HepG2 (cell line): ENCODE measurements at regions not wholly inside any gene's neighbourhood (a gene's known extent, or its start where the extent isn't known, plus 50 kb on each side); places are given as distances from the start of the nearest gene placed in this dataset.

Experiments used
- ATAC-seq: fragments of 200-7000 bp; cut with Tn5 transposase; 3 replicates; pipeline ENCODE4 v1.9.1; 2020; ENCODE audit warnings: mild to moderate bottlenecking, moderate library complexity
- BruUV-seq: library from RNA; stranded (reverse); fragments of 400-500 nt; replicated peaks from 2 replicates; lab custom pipeline; 2021; lab: Mats Ljungman, UMichigan
- CTCF ChIA-PET: fragments of 300-600 bp; formaldehyde crosslinking; extraction: SDS; loops from one replicate; lab custom pipeline; 2021; ENCODE audit warnings: low total read pairs, inconsistent platforms, low intra/inter-chr PET ratio; lab: Yijun Ruan, JAX
- POLR2A ChIA-PET: fragments of 350-600 bp; sonication (Branson Sonifier 250); formaldehyde crosslinking; loops from one replicate; lab custom pipeline; 2020; ENCODE audit warnings: antibody characterized with exemption, inconsistent platforms; lab: Yijun Ruan, JAX
- DNase-seq: peaks from one replicate; pipeline ENCODE4 v3.0.0-alpha.2; 2015; ENCODE audit warnings: low spot score
- FAIRE-seq: peaks from 3 replicates; lab custom pipeline; 2011; peaks lifted over from hg19 to GRCh38; lab: Jason Lieb, UNC
- H2AFZ ChIP-seq: one replicate; pipeline ENCODE4 v1.6.1; 2011; ENCODE audit warnings: low read length, inconsistent platforms
- H3K27ac ChIP-seq: fragments of 300-600 bp; 3 replicates; pipeline ENCODE4 v1.8.0; 2011; ENCODE audit warnings: mixed run types, mild to moderate bottlenecking, mixed read lengths, low read length, inconsistent platforms; ENCODE audit not compliant: insufficient read depth; ENCODE audit errors: extremely low read length
- H3K27me3 ChIP-seq, 2 experiments: fragments of 200-600 bp in 1 of 2; 2 replicates in 1 of 2; 3 replicates in 1 of 2; pipeline versions ENCODE4 v1.6.0 to v1.8.0; 2011; ENCODE audit warnings: low read length in 2 of 2, mild to moderate bottlenecking in 2 of 2, moderate library complexity in 2 of 2, inconsistent platforms in 1 of 2; ENCODE audit not compliant: insufficient read depth in 2 of 2, control insufficient read depth in 1 of 2
- H3K36me3 ChIP-seq, 2 experiments: fragments of 200-600 bp in 1 of 2; replicated peaks in 1 of 2; 2 replicates in 1 of 2; 3 replicates in 1 of 2; pipeline versions ENCODE4 v1.5.1 to v1.8.0; 2011; ENCODE audit warnings: low read length in 2 of 2, inconsistent platforms in 1 of 2; ENCODE audit not compliant: insufficient read depth in 2 of 2, control insufficient read depth in 1 of 2
- H3K4me1 ChIP-seq: 2 replicates; pipeline ENCODE4 v1.5.1; 2012; ENCODE audit warnings: low read length, inconsistent platforms; ENCODE audit not compliant: insufficient read depth
- H3K4me2 ChIP-seq: 2 replicates; pipeline ENCODE4 v1.6.0; 2011; ENCODE audit warnings: low read depth, low read length, inconsistent platforms
- H3K4me3 ChIP-seq, 3 experiments: fragments of 200-600 bp in 1 of 3; sonication (generic), shearing (Covaris generic) in 1 of 3; replicated peaks in 1 of 3; 2 replicates each; pipeline ENCODE4 v1.5.1; 2011 to 2016; ENCODE audit warnings: low read length in 3 of 3, inconsistent platforms in 2 of 3, low read depth in 2 of 3, mild to moderate bottlenecking in 2 of 3, control low read depth in 1 of 3, mixed read lengths in 1 of 3; ENCODE audit not compliant: insufficient read depth in 1 of 3
- H3K79me2 ChIP-seq: one replicate; pipeline ENCODE4 v1.6.1; 2011; ENCODE audit warnings: low read length, inconsistent platforms; ENCODE audit not compliant: insufficient read depth
- H3K9ac ChIP-seq: 2 replicates; pipeline ENCODE4 v1.6.0; 2011; ENCODE audit warnings: mild to moderate bottlenecking, low read depth, low read length, inconsistent platforms; ENCODE audit not compliant: insufficient read depth
- H3K9me3 ChIP-seq: 2 replicates; pipeline ENCODE4 v1.5.1; 2012; ENCODE audit warnings: mild to moderate bottlenecking, low read length
- H4K20me1 ChIP-seq: 2 replicates; pipeline ENCODE4 v1.6.0; 2011; ENCODE audit warnings: inconsistent platforms, mild to moderate bottlenecking, low read length, moderate library complexity; ENCODE audit not compliant: insufficient read depth
- HDAC1 ChIP-seq: sonication (generic); formaldehyde crosslinking; IDR thresholded peaks from 2 replicates; pipeline ENCODE4 v1.5.1; 2020; ENCODE audit warnings: mild to moderate bottlenecking, missing genetic modification reagents
- HMGA1 ChIP-seq: sonication (generic); formaldehyde crosslinking; conservative IDR thresholded peaks from 2 replicates; pipeline ENCODE4 v1.4.0; 2020; ENCODE audit warnings: missing genetic modification reagents
- MTF1 ChIP-seq: sonication (generic); formaldehyde crosslinking; IDR thresholded peaks from 2 replicates; pipeline ENCODE4 v1.5.0; 2020; ENCODE audit warnings: missing genetic modification reagents
- RBM22 ChIP-seq: fragments of 200-400 bp; formaldehyde crosslinking; optimal IDR thresholded peaks from 2 replicates; pipeline ENCODE3; 2017; ENCODE audit warnings: mild to moderate bottlenecking, low read length, moderate library complexity
- SNAI1 ChIP-seq: sonication (generic); formaldehyde crosslinking; IDR thresholded peaks from 2 replicates; pipeline ENCODE4 v1.5.0; 2020; ENCODE audit warnings: mild to moderate bottlenecking, missing genetic modification reagents, borderline replicate concordance
- SNAPC2 ChIP-seq: sonication (generic); formaldehyde crosslinking; IDR thresholded peaks from 2 replicates; pipeline ENCODE4 v1.8.1; 2022; ENCODE audit warnings: mild to moderate bottlenecking, missing genetic modification reagents
- SOX6 ChIP-seq, 2 experiments: fragments of 450-650 bp in 1 of 2; sonication (generic) in 1 of 2; formaldehyde crosslinking in 1 of 2; IDR thresholded peaks; 2 replicates each; pipeline versions ENCODE4 v1.4.0 to v1.6.1; 2017 to 2020; ENCODE audit warnings: antibody characterized with exemption in 1 of 2, mild to moderate bottlenecking in 1 of 2, missing genetic modification reagents in 1 of 2
- TCF12 ChIP-seq, 2 experiments: fragments of 450-650 bp in 1 of 2; sonication (generic) in 1 of 2; formaldehyde crosslinking in 1 of 2; IDR thresholded peaks; 2 replicates each; pipeline versions ENCODE4 v1.6.1 to v1.8.0; 2017 to 2022; ENCODE audit warnings: antibody characterized with exemption in 1 of 2, mild to moderate bottlenecking in 1 of 2, missing genetic modification reagents in 1 of 2, moderate library complexity in 1 of 2
- ZBTB26 ChIP-seq: IDR thresholded peaks from 2 replicates; pipeline ENCODE4 v1.6.1; 2016; ENCODE audit warnings: missing compliant biosample characterization, missing genetic modification reagents, borderline replicate concordance
- ZNF263 ChIP-seq: sonication (generic); formaldehyde crosslinking; IDR thresholded peaks from 2 replicates; pipeline ENCODE4 v1.4.0; 2020; ENCODE audit warnings: missing genetic modification reagents
- ZNF335 ChIP-seq: sonication (generic); formaldehyde crosslinking; IDR thresholded peaks from 2 replicates; pipeline ENCODE4 v1.4.0; 2020; ENCODE audit warnings: missing genetic modification reagents
- WGBS: methylation state at CpG from one replicate; pipeline ENCODE4 v1.1.6; 2017; ENCODE audit warnings: low lambda C conversion rate; 5-methylcytosine and 5-hydroxymethylcytosine counted together
- in situ Hi-C: cut with HindIII; loops from 2 replicates; pipeline ENCODE4 v1.10.0; 2017; ENCODE audit warnings: low pct_unique_long_range_greater_than_20kb; ENCODE audit not compliant: extremely low pct_ligation_motif_present
- intact Hi-C: fragments of 100-400 bp; cut with micrococcal nuclease; formaldehyde crosslinking; loops from one replicate; pipeline ENCODE4 v1.10.0; 2022; ENCODE audit not compliant: unreplicated experiment
- TF ChIP-seq, protein P1 (sequence below): sonication (generic); formaldehyde crosslinking; IDR thresholded peaks from 2 replicates; pipeline ENCODE4 v1.4.0; 2020; ENCODE audit warnings: missing genetic modification reagents
- TF ChIP-seq, protein P2 (sequence below): sonication (generic); formaldehyde crosslinking; IDR thresholded peaks from 2 replicates; pipeline ENCODE4 v1.5.0; 2020; ENCODE audit warnings: missing genetic modification reagents

DNA sequence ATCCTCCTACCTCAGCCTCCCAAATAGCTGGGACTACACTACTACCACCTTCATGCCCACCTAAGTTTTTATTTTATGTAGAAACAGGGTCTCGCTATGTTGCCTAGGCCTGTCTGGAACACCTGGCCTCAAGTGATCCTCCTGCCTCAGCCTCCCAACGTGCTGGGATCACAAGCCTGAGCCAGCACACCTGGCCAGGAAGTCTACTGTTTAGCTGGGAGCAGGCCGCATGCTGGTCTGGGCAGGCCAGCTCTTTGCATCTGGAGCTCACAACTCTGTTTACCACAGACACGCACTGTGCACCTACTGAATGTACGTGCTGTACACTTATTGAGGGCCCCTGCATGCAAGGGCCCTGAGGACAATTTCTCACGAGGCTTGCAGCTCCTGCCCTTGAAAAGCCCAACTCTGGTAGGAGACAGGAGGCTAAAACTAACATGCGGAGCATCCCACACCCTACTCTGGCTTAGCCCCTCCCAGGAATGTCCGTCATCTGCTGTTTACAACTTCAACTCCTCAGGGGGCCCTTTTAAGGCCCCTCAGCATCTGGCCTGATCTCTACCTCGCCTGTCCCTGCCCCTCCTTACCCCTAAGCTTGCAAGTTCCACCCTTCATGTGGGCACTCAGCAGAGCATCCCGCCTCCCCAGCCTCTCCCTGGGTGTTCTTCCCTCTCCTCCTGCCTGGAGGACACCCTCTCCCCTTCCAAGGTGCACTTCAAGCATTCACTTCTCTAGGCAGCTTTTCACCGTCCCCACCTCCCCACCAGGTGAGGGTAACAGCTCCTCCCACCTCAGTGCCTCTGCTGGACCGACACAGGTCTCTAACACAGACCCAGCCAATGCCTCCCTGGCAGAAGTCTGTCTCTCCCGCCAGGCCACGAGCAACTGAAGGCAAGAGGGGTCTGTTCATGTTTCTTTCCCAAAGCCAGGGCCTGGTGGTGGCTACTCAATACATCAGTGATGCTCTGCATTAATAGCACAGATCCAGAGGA, 114.2 kb upstream of the UQCRFS1 start:
- no peaks in the 10 kb centered on the region for H3K36me3 ChIP-seq
- no peak overlapping the region for H3K4me2 ChIP-seq
- ChIA-PET CTCF (no interaction called here), POLR2A (no interaction called here)
- H3K4me3 ChIP-seq: no peak overlapping the region
- ATAC-seq (no peak), DNase-seq (no peak), FAIRE-seq (no peak)
- in situ Hi-C loops (no loop called here), intact Hi-C loops (no loop called here)
- peaks cover 9% of the 10 kb centered on the region; the same call in 1 of the 2 replicates for H3K9me3 ChIP-seq
- H3K79me2 ChIP-seq: no peaks in the 10 kb centered on the region
- H3K4me1 ChIP-seq: no peaks in the 10 kb centered on the region
- no peak overlapping the region for H3K27ac ChIP-seq
- H3K27me3 ChIP-seq: no peaks in the 10 kb centered on the region; a peak in 1 of 5 replicates
- WGBS: 11% methylated on average over 11 of the region's 14 CpGs
- H2AFZ ChIP-seq: no peak overlapping the region
- no peak overlapping the region for H3K9ac ChIP-seq
- BruUV-seq: no TSS peak
- H4K20me1 ChIP-seq: no peaks in the 10 kb centered on the region
- TF ChIP-seq, protein P1, sequence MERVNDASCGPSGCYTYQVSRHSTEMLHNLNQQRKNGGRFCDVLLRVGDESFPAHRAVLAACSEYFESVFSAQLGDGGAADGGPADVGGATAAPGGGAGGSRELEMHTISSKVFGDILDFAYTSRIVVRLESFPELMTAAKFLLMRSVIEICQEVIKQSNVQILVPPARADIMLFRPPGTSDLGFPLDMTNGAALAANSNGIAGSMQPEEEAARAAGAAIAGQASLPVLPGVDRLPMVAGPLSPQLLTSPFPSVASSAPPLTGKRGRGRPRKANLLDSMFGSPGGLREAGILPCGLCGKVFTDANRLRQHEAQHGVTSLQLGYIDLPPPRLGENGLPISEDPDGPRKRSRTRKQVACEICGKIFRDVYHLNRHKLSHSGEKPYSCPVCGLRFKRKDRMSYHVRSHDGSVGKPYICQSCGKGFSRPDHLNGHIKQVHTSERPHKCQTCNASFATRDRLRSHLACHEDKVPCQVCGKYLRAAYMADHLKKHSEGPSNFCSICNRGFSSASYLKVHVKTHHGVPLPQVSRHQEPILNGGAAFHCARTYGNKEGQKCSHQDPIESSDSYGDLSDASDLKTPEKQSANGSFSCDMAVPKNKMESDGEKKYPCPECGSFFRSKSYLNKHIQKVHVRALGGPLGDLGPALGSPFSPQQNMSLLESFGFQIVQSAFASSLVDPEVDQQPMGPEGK (CRISPR knock-in tag): no peak
- TF ChIP-seq HDAC1 (CRISPR knock-in tag) (no peak), HMGA1 (CRISPR knock-in tag) (no peak), MTF1 (no peak)
- TF ChIP-seq, all 625 proteins: peak for 0

DNA sequence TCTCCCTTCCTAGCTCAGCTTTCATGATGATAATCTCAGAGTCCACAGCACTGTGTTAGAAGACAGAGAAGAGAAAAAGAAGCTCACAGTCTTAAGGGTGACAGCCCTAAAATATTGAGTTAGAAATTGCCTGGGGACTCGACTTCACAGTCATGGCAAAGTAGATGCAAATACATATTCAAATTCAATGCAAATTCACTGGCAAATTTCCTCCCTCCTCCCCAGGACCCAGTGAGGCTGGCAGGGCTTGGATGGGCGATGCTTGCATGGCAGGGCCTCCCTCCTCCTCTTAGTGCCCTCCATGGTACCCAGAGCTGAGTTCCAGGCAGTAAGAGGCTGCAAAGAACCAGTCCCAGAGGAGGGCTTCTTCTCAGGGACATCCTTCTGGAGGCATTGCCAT, 115.6 kb upstream of the UQCRFS1 start:
- H3K79me2 ChIP-seq: no peaks in the 10 kb centered on the region
- H3K27ac ChIP-seq: no peak overlapping the region
- no peak overlapping the region for H3K4me2 ChIP-seq
- no TSS peak for BruUV-seq
- H3K4me1 ChIP-seq: no peaks in the 10 kb centered on the region
- H3K4me3 ChIP-seq: no peak overlapping the region
- DNase-seq (no peak), FAIRE-seq (no peak), ATAC-seq (no peak)
- no peak overlapping the region for H2AFZ ChIP-seq
- H3K36me3 ChIP-seq: no peaks in the 10 kb centered on the region
- ChIA-PET POLR2A (no interaction called here), CTCF (no interaction called here)
- peaks cover 9% of the 10 kb centered on the region; the same call in 1 of the 2 replicates for H3K9me3 ChIP-seq
- H3K9ac ChIP-seq: no peak overlapping the region
- H3K27me3 ChIP-seq: no peaks in the 10 kb centered on the region; a peak in 1 of 5 replicates
- intact Hi-C loops: no loop called here
- WGBS: 0% methylated on average over 1 of the region's 2 CpGs
- in situ Hi-C loops: no loop called here
- no peaks in the 10 kb centered on the region for H4K20me1 ChIP-seq
- TF ChIP-seq SNAI1 (no peak), SNAPC2 (CRISPR knock-in tag) (no peak), ZNF335 (CRISPR knock-in tag) (no peak), RBM22 (no peak), ZBTB26 (CRISPR knock-in tag) (no peak), ZNF263 (CRISPR knock-in tag) (no peak), SOX6 (IDR thresholded peaks at IDR 0.05) (no peak), SOX6 (CRISPR knock-in tag; IDR thresholded peaks at IDR 0.05) (no peak), TCF12 (IDR thresholded peaks at IDR 0.05) (no peak), TCF12 (CRISPR knock-in tag; IDR thresholded peaks at IDR 0.05) (no peak)
- TF ChIP-seq, protein P2, sequence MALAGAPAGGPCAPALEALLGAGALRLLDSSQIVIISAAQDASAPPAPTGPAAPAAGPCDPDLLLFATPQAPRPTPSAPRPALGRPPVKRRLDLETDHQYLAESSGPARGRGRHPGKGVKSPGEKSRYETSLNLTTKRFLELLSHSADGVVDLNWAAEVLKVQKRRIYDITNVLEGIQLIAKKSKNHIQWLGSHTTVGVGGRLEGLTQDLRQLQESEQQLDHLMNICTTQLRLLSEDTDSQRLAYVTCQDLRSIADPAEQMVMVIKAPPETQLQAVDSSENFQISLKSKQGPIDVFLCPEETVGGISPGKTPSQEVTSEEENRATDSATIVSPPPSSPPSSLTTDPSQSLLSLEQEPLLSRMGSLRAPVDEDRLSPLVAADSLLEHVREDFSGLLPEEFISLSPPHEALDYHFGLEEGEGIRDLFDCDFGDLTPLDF: no peak
